Right atrium auricular region (tissue), 2 donors: ENCODE measurements at regions not wholly inside any gene's neighbourhood (a gene's known extent, or its start where the extent isn't known, plus 50 kb on each side); places are given as distances from the start of the nearest gene placed in this dataset.

Experiments
- DNase-seq: peaks from one replicate; pipeline ENCODE4 v3.0.0-alpha.2; 2019; ENCODE audit warnings: low spot score
- H3K27ac ChIP-seq, 2 donors: fragments of 200-600 bp; sonication (generic); 1 replicate in 1 of 2; 2 replicates in 1 of 2; pipeline ENCODE4 v1.5.1; 2016 to 2019
- H3K27me3 ChIP-seq, 2 donors: fragments of 200-600 bp; sonication (generic); one replicate each; pipeline versions ENCODE4 v1.5.1 to v1.6.0; 2017 to 2019
- H3K36me3 ChIP-seq: fragments of 200-600 bp; sonication (generic); one replicate; pipeline ENCODE4 v1.5.1; 2016
- H3K4me1 ChIP-seq, 2 donors: fragments of 200-600 bp; sonication (generic); one replicate each; pipeline versions ENCODE4 v1.5.1 to v1.6.0; 2017 to 2019
- H3K4me3 ChIP-seq, 2 donors: fragments of 200-600 bp; sonication (generic); 1 replicate in 1 of 2; 2 replicates in 1 of 2; pipeline ENCODE4 v1.5.1; 2017 to 2019; ENCODE audit warnings: mild to moderate bottlenecking in 1 of 2, moderate library complexity in 1 of 2
- H3K9me3 ChIP-seq, 2 donors: fragments of 200-600 bp; sonication (generic); one replicate each; pipeline ENCODE4 v1.5.1; 2019
- CTCF ChIP-seq, 2 donors: fragments of 200-600 bp; sonication (generic); IDR thresholded peaks; one replicate each; pipeline ENCODE4 v1.5.1; 2019; ENCODE audit warnings: antibody characterized with exemption in 2 of 2

- no peak for DNase-seq
- Histone ChIP-seq H3K4me1 (peaks cover 0 to 1% of the 10 kb centered on the region in 2 donors), H3K4me3 (no peak overlapping the region), H3K36me3 (no peaks in the 10 kb centered on the region), H3K27ac (no peak overlapping the region), H3K27me3 (no peaks in the 10 kb centered on the region), H3K9me3 (no peaks in the 10 kb centered on the region)
- TF ChIP-seq CTCF (IDR thresholded peaks at IDR 0.05): no peak
Measured at GRCh38 chr5:33305572-33305971, 135.2 kb upstream of the TARS1 start.

GRCh38 chr5:33306758-33307157, 134.0 kb upstream of the TARS1 start:
- Histone ChIP-seq H3K27me3 (no peaks in the 10 kb centered on the region), H3K4me3 (no peak overlapping the region), H3K9me3 (no peaks in the 10 kb centered on the region), H3K27ac (no peak overlapping the region), H3K36me3 (no peaks in the 10 kb centered on the region), H3K4me1 (no peaks in the 10 kb centered on the region)
- TF ChIP-seq CTCF (IDR thresholded peaks at IDR 0.05): no peak
- DNase-seq: no peak

GRCh38 chr5:33308586-33308985, 132.2 kb upstream of the TARS1 start:
- no peaks in the 10 kb centered on the region for H3K36me3 ChIP-seq
- DNase-seq: no peak
- no peaks in the 10 kb centered on the region for H3K27me3 ChIP-seq
- no peak overlapping the region for H3K27ac ChIP-seq
- H3K4me1 ChIP-seq: no peaks in the 10 kb centered on the region
- no peak for TF ChIP-seq CTCF (IDR thresholded peaks at IDR 0.05)
- H3K4me3 ChIP-seq: no peak overlapping the region
- no peaks in the 10 kb centered on the region for H3K9me3 ChIP-seq

- no peak for TF ChIP-seq CTCF (IDR thresholded peaks at IDR 0.05)
- Histone ChIP-seq H3K4me1 (no peaks in the 10 kb centered on the region), H3K27ac (no peak overlapping the region), H3K9me3 (no peaks in the 10 kb centered on the region), H3K27me3 (no peaks in the 10 kb centered on the region), H3K4me3 (no peak overlapping the region), H3K36me3 (no peaks in the 10 kb centered on the region)
- no peak for DNase-seq
Measured at GRCh38 chr5:33309068-33309467, 131.7 kb upstream of the TARS1 start.

GRCh38 chr5:33309536-33310345, 131.0 kb upstream of the TARS1 start:
- no peak for TF ChIP-seq CTCF (IDR thresholded peaks at IDR 0.05)
- Histone ChIP-seq H3K27me3 (no peaks in the 10 kb centered on the region), H3K36me3 (no peaks in the 10 kb centered on the region), H3K4me1 (no peaks in the 10 kb centered on the region), H3K27ac (no peak overlapping the region), H3K4me3 (no peak overlapping the region), H3K9me3 (no peaks in the 10 kb centered on the region)
- no peak for DNase-seq

- H3K4me1 ChIP-seq: no peaks in the 10 kb centered on the region
- no peak overlapping the region for H3K4me3 ChIP-seq
- DNase-seq: no peak
- H3K27me3 ChIP-seq: no peaks in the 10 kb centered on the region
- no peaks in the 10 kb centered on the region for H3K9me3 ChIP-seq
- no peak for TF ChIP-seq CTCF (IDR thresholded peaks at IDR 0.05)
- no peak overlapping the region for H3K27ac ChIP-seq
- no peaks in the 10 kb centered on the region for H3K36me3 ChIP-seq
Measured at GRCh38 chr5:33310451-33310850, 130.3 kb upstream of the TARS1 start.
